ENCODE measurements at regions not wholly inside any gene's neighbourhood (a gene's known extent, or its start where the extent isn't known, plus 50 kb on each side); places are given as distances from the start of the nearest gene placed in this dataset.

DNA sequence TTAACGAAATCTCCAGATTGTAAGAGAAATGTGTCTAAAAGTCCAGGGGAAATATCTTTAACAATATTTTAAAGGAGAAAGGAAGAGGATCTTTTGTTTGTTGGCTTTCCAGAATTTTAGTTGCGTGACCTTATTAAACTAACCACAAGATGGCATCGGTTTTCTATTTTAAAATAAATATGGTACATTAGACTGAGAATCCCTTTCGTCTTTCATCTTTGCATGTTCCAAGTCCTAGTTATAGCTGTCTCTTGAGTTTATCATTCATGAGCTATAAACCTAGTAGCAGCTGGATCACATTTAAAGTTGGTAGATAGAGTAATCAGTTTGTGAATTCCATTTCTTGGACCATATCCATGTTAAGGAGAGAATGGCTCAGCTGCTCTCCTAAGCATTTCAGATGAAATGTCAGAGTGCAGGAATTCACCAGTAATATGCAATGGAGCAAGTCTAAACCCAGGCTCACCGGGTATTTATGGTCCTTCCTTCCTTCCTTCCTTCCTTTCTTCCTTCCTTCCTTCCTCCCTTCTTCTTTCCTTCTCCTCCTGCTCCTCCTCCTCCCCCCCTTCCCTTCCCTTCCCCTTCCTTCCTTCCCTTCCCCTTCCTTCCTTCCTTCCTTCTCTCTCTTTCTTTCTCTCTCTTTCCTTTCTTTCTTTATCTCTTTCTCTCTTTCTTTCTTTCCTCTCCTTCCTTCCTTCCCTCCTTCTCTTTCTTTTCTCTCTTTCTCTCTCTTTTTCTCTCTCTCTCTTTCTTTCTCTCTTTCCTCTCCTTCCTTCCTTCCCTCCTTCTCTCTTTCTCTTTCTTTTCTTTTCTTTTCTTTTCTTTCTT is 57.8 kb upstream of the RAB18 start:
- TF ChIP-seq GATA2 (IDR thresholded peaks at IDR 0.05; ENCODE audit: low read depth, low read length): no peak
- no peak for TF ChIP-seq GATA3 (IDR thresholded peaks at IDR 0.05; ENCODE audit: low read depth, low read length)
